HG03196 (cell line): ENCODE measurements at regions not wholly inside any gene's neighbourhood (a gene's known extent, or its start where the extent isn't known, plus 50 kb on each side); places are given as distances from the start of the nearest gene placed in this dataset.

Experiments used
- ATAC-seq: cut with Tn5 transposase; IDR thresholded peaks from one replicate; pipeline ENCODE4 v1.9.1; 2021; ENCODE audit not compliant: unreplicated experiment

DNA sequence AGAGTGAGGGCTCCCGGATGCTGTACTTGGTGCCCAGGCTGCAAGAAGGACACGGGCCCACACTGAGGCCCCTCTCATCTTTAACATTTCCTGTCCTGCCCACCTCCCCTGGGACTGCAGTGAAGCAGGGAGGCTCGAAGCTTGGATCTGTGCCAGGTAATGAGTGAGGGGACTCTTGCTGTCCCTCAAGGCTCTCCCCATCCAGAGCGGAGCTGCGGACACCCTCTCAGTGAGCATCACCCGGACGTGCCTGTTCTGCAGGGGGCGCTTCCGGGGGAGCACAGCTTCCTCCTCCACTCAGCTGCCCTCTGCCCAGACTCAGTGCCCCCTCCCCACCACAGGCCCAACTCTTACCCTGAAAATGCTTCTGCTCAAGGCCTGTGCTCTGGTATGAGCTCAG is 150.0 kb upstream of the MYCN start:
- ATAC-seq: no peak

DNA sequence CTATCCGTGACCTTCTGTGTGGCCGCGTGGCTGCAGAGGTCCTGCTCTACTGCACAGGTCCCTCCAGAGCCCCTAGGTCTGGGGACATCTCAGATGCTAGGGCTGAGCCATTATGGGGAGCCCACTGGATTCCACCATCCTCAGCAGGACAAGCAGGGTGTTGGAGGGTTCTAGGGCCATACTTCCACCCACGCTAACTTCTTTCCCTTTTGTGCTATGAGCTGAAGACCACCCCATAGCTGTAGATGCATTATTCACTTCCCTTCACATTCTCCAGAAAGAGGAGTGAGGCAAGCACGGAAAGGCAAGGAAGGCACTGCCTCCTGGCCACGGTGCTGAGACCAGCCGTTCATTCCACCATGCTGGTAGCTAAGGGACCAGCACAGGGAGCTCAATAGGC is 149.5 kb upstream of the MYCN start:
- no peak for ATAC-seq

DNA sequence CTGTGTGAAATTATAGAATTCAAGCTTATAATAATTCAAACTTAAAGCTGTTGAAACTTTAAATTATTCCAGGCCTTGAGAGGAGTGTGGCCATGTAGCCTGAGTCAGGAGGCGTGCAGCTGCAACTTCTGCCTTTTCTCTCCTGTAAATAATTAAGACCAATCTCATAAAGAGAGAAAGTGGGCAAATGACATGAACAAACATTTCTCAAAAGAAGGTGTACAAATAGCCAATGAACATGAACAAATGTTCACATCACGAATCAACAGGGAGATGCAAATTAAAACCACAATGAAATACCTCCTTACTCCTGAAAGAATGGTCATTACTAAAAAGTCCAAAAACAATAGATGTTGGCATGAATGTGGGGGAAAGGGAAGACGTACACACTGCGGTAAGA is 149.1 kb upstream of the MYCN start:
- no peak for ATAC-seq

DNA sequence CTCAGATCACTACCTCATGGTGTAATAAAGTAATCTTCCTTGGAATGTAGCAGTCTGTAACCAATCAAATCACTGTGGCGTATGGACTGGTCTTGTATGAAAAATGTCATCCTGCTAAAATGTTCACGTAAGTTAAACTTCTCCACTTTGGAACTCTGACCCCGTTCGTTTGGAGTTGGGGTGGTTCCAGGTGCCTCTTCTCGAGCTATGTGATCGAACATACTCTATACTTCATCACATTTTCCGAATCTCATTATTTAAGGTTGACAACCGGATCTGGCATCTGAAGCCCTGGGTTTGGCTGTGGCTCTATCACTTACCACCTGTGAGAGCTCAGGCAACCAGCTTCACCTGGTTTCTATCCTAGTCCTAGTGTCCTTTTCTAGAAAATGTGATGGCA is 148.0 kb upstream of the MYCN start:
- no peak for ATAC-seq

DNA sequence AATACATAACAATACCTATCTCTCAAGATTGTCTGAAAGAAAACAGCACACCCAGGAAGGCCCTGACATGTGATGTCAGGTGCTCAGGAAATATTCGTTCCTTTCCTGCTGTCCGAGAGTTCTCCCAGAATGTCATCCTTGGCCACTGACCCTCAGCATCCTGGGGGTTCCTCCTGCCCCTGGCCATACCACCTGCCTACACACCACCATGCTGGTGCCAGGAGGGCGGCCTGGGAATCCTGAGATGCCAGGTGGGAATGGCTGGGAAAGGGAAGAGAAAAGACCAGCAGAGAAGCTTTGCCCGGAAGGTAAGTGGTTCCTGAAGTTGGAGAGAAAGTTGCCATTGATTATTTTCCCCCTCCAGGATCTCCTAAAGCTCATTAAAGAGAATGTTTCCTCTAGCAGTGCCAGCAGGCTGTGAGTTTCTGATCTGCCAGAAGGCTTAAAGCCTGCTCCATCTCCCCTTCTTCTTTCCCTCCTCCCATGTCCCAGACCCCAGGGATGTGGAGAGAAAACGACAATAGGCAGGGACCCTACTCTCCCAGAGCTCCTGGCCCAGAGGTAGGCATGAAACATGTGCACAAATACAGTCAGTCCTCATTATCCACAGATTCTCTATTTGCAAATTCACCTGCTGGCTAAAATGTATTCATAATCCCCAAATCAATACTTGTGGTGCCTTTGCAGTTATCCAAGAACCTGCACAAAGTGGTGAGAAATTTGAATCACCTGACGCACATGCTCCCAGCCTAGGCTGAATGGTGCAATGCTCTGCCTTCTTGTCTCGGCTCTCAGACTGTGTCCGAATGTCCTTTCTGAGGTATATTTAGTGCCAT is 147.1 kb upstream of the MYCN start:
- ATAC-seq: no peak

GRCh38 chr2:15793978-15794377 is 146.4 kb upstream of the MYCN start:
- ATAC-seq: no peak

- ATAC-seq: no peak
Observed at GRCh38 chr2:15794608-15795134, 145.7 kb upstream of the MYCN start.

- no peak for ATAC-seq
Observed at GRCh38 chr2:15795426-15795825, 144.9 kb upstream of the MYCN start.

DNA sequence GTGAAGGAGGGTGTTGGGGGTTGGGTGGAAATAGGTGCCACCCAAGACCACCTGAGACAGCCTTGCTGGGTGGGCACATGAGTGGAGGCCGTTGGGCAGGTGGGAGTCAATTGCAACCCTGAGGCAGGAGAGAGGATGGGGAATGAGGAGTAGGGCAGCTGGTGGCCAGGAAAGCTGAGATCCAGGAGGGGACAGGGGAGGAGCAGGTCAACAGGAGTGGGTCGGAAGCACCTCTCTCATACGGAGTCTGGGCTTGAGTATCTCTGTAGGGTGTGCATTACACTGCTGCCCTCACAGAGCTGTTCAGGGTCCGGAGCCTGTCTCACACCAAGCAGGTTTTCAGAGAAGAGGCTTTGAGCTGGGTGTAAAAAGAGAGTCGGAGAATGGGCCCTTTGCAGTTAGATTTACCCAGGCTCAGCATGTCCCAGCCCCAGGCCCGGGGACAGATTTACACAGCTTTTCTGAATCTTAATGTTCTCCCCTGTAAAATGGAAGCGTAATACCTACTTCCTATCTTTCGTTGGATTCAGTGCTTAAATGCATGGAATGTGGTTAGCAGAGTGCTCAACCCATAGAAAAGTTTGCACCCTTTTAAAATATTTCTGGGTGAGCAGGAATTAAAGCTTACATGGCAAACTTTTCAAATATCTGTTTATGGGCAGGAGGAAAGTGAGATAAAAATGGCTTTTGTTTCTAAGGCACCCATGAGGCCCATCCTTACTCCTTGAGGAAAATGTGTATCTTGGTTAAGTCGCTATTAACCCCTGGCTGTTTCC is 144.0 kb upstream of the MYCN start:
- ATAC-seq: no peak

DNA sequence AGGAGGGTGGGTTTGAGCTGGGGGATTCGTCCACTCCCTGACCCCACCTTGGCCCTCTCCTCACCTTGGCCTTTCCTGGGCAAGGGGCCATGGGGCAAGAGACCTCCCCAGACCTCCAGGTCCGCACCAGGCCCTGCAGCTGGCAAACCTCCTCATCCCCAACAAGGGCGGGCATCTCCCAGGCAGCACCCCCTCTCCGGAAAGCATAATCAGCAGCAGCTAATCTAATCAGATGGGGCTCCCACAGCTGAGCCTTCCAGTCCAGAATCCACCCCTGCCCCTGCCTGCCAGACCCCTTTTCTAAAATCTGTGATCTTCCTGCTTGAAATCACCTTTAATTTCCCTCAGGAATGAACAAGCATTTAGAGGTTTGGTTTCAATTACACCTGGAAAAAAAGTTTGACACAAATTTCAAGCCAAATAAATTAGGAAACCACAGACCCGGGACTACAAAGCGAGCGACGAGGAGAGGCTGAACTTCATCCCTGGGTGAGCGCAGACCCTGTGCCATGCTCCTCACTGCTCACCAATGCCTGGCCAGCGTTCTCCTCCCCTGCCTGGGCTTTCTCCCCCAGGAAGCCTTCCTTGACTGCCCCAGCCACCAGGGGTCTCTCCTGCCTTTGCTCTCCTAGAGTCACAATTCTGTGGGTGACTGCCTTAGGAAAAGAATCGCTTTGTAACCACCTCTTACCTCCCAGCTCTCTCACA is 143.0 kb upstream of the MYCN start:
- ATAC-seq: no peak

GRCh38 chr2:15797939-15798281 is 142.4 kb upstream of the MYCN start:
- no peak for ATAC-seq

- ATAC-seq: no peak
Observed at GRCh38 chr2:15798701-15799431, 141.5 kb upstream of the MYCN start.

DNA sequence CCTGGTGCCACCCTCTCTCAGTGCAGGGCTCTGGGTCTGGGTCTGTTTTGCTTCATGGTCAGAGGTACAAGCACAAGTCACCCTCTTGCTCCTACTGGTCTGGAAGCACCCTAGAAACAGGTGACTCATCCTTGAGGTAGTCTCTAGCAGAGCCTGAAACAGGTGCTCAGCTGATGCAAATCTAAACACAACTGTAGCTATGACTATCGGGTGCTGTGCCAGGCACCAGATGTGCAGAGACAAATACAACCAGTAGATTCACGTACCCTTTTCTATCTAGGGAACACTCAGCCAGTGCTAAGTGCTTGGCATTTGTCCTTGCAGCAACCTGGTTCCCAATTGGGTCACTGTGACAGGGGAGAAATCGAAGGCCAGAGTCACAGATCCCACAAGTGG is 140.9 kb upstream of the MYCN start:
- no peak for ATAC-seq

GRCh38 chr2:15800495-15801329 is 139.6 kb upstream of the MYCN start:
- ATAC-seq: no peak

DNA sequence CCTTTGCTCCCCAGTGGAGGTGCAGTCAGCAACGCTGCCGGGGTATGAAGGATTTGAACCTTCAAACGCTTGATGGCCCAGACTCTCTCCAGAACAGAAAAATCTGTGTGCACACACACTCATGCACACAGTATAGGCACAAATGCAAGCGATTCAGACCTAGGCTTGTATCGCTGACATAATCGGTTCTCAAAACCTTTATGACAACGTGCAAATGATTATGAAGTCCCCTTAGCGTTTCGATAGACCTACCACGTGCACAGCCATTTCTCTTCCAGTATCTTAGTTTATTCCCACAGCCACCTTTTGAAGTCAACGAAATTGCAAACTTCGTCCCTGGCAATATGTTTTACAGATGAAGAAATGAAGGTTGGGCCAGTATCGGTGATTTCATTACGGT is 138.9 kb upstream of the MYCN start:
- ATAC-seq: no peak

GRCh38 chr2:15801904-15802303 is 138.4 kb upstream of the MYCN start:
- no peak for ATAC-seq

GRCh38 chr2:15802657-15803542 is 137.4 kb upstream of the MYCN start:
- ATAC-seq: no peak

- ATAC-seq: no peak
Observed at GRCh38 chr2:15803543-15804245, 136.7 kb upstream of the MYCN start.

DNA sequence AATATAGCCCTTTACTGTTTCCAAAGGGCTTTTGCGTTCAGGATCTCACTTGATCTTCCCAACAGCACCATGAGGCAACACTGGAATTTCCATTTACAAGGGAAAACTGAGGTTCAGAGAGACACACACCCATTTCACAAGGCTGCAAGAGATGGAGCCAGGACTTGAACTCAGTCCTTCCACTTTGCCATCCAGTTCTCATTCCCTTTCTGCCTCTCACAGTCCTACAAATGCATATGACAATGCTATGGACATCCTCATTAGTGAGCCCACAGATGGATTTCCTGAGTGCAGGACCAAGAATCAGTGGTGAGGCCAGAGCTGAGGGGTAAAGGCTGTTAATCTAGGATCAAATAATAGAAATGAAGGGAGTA is 136.1 kb upstream of the MYCN start:
- no peak for ATAC-seq
